ENCODE measurements at regions not wholly inside any gene's neighbourhood (a gene's known extent, or its start where the extent isn't known, plus 50 kb on each side); places are given as distances from the start of the nearest gene placed in this dataset.
"Not testable (repeated sequence)": the region's sequence is repeated elsewhere in the genome, so short reads cannot be mapped to it uniquely, and the experiment has no call there.

DNA sequence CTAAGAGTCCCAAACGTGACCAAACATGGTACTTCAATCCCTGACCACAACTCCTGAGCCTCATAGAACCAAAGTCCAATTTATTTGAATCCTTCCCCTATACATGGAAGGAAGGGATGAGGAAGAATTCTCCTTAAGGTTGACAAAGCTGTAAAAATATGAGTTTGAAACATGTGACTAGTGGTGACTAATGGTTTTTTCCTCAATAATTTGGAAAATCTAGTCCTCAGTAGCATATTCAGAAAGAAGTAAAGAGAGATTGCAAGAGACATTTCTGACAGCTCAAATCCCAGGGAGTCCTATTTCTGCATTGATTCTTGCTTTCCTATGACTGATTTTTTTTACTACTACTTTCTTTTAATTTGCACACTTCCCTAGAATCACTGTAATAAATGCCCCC, 443.7 kb downstream of the FRK start:
- no peak for DNase-seq

DNA sequence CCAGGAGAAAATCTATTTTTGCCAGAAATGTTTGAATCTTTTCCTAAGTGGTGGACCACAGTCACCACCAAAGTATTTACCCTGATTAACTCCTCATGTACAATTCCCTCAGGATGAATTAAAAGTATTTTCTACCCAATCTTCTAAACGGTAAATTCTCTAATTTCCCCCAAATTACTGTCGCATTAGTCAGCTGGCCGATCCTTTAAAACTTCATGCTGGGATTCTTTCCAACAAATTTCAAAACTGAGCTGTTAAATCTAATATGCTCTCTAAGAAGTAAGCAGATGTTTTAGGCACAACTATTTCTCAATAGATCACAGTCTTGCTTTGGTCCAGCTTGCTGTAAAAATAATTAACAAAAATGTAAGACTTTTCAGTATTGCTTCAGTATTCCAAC, 447.2 kb downstream of the FRK start:
- no peak for DNase-seq

DNA sequence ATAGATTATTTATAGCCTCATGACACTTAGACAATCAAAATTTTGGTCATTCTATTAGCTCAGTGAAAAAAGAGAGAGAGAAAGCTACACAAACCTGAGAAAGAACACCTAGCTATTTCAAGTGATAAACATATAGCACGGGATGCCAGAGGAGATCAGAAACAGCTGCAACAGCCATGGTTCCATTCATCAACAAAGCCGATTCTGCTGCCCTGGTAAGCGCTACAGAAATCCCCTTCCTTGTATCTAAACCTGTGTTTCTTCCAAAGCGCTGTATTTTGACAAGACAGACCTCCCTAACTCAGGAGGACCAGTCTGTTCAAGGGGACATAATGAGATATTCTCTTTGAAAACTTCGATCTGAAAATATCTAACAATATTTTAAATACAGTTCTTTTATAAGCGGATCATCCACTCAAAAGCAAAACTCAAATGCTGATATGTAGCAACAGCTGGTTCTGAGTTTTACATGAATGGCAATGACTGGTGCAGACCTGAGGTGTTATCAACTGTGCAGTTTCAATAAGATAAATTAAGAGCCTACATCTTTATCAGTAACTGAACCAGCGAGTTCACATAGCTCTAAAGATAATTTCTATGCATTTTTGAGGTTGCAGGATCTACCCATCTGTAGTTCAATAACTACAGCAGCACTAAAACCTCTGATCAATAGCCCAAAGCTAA, 447.8 kb downstream of the FRK start:
- DNase-seq: no peak

DNA sequence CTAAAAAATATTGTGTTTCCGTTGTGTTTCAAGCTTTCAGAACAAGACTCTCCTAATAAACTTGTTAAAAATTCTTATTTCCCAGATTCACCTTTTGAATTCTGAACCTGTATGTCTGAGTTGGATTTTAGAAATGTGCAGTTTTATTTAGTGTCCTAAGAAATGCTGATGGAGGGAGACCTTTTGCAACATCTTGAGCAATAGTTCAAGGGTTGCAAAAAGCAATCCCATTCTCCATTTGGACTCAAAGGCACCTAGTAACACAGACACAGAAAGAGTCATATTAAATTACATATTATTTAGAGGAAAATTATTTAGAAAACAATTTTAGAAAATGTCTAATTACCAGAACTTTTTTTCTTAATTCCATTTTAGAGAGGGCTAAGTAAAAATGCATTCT, 448.5 kb downstream of the FRK start:
- no peak for DNase-seq

DNA sequence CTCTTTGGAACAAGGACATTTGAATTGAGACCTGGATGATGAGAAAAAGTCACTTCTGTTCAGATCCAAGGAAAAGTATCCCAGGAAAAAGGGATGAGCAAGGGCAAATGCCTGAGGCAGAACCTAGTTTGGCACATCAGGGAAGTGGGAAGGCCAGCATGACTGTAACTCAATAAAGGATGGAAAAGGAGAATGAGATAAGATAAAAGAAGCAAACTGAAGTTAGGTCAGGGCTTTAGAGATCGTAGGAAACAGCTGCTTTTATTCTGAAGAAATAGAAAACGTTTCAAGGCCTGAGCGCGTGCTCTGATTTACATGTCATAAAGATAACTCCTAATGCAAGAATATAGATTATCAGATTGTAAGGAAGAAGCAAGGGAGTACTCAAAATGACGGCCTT, 450.0 kb downstream of the FRK start:
- no peak for DNase-seq

DNA sequence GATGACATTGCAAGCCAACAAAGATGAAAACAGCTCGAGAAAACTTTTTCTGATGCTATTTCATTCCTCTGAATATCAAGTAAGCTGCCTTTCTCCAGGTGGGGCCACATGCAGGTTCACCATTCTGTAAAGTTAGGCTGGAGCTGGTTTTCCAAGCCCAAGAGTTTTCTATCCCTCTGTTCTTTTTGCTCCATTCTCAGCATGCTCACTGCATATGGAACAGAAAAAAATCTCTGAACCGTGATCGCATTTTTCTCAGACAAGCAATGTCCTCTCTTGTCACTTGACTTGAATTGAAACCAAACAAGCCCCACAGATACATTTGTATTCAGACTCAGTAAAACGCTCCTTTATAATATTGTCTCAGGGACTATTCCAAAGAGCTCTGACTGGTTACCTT, 451.6 kb downstream of the FRK start:
- no peak for DNase-seq

DNA sequence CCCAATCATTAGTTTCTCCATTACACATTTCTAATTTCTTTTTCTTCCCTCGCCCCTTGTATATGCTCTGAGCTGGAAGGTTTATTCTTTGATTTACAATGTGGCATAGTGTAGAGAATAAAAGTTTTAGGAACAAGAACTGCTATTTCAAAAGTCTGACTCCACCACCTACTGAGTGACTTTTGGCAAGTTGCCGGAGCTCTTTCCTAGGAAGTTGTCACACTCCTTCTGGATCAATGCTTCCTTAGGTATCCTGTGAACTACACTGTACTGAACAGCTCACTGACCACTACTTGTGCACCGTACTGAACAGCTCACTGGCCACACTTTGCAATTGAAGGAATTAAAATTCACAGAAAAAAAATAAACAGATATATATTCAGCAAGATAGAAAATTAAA, 458.2 kb downstream of the FRK start:
- no peak for DNase-seq

DNA sequence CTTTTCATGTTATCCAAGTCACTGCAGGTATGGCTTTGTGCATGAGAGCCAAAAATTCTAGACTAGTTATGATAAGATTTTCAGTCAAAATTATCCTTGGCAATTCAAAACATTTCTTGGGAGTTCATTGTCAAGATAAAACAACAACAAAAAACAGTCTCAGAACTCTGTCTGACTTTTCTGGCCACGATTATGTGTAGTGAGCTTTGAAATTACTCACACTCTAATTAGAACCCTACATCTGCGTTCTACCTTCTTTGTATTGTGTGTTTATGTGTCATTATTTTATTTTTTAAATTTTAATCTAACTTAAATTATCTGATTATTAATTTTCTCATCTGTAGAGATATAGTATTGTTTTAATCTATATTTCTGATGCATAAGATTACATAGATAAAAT, 459.2 kb downstream of the FRK start:
- DNase-seq: no peak

DNA sequence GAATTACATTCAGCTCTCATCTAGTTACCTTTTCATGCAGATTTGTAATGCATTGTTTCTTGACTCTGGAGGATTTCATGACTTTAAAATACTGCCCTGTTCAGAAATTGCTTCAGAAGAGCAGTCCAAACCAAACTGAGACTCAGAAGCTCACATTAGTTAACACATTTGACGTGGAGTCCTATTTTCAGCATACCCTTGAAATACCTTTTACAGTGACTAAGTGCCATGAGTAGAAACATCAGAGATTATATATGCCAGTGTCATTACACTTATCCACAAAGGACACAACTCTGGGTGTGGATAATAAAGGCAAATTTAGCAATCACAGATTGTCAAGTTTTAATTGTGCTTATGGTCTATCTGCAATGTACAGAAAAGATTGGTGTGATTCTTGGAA, 459.6 kb downstream of the FRK start:
- no peak for DNase-seq

DNA sequence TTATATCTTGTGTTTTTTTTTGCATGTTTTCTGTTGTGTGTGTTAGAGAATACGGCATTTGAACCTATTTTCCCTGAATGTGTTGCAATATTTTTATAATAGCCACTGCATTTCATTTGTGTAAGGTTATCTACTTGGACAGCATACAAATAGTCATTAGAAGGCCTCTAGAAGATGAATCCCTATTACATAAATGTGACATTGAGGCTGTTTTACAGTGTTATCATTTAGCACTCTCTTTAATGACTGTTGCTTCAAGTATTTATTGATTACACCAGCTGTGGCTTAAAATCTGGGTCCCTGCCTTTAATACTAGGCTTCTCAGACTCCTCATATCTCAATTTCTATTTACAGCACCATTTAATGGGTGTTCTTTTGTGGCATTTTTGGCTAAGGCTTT, 465.8 kb downstream of the FRK start:
- no peak for DNase-seq

DNA sequence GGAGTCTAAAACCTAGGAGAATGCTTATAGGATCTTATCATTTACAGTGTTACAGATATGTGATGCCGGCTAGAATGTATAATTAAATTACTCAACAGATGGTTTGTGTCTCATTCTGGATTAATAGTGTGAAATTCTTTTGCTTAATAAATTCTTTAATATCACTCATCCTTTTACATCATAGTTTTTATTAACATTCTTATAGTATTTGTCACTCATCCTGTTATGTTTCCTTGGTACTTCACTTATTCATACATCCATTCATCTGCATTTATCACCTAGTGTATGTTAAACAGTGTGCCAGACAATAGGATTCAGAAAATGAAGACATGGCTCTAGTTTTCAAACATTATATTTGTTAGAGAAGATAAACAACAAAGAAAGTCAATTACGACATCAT, 468.7 kb downstream of the FRK start:
- DNase-seq: no peak

DNA sequence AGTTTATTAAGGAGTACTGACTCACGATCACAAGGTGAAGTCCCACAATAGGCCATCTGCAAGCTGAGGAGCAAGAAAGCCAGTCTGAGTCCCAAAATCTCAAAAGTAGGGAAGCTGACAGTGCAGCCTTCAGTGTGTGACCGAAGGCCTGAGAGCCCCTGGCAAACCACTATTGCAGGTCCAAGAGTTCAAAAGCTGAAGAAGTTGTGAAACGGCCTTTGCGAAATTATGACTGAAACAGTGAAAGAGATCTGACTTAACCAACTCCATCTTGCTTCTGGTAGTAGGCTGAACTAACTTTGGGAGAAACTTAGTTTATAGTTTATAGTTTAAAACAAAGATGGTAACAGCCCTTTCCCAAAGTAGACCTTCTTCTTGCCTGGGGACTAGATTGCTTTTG, 471.6 kb downstream of the FRK start:
- DNase-seq: not testable (repeated sequence)

DNA sequence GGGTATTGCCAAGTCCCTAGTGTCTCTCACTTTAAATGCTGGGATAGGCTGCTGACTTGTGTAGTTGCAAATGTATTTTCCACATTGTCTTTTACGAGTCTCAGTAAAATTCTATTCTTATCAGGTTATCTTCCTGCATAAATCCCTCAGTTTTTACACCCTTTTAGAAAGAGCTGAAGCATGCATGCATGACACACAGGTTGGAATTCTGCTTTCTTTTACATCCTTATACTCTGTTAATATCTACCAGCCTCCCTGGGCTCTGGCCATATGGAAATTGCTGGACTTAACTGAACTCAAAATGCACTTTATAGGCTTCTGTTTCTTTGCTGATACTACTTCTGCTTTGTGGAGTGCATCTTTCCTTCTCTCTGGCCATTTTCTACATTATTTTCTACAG, 477.4 kb downstream of the FRK start:
- no peak for DNase-seq

DNA sequence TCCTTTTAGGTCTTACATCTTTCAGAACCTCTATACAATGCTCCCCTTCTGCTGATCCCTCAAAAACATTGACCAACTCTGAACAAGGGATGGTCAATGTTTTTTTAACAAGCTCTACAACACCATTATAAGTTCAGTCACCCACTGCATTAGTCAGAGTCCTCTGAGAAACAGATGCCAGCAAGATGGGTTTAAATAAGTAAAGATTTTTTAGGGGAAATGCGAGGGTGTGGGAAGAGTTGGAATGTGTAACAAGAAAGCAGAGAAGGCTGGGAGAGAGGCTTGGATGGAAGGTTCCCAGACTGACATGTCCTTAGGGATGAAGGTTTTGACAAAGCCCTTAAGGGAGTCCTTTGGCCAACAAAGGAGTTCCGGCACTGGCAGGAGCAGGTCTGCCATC, 478.3 kb downstream of the FRK start:
- DNase-seq: no peak

DNA sequence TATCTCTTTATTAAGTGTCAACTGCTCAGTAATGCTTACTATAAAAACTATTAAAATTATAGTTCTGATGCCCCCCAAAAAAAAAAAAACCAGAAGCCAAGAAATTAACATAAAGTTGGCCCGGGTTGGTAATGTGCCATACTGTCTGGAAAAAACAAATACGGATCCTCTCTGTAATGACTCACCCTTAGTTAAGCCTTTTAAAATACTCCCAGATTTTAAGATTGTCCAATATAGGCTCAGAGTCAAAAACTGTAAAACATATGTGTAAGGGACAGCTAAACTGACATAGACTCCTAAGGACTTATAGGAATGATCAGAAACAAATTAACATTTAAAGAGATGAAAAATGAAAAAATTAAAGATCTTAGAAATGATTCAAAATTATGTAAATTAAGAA, 481.1 kb downstream of the FRK start:
- DNase-seq: not testable (repeated sequence)

DNA sequence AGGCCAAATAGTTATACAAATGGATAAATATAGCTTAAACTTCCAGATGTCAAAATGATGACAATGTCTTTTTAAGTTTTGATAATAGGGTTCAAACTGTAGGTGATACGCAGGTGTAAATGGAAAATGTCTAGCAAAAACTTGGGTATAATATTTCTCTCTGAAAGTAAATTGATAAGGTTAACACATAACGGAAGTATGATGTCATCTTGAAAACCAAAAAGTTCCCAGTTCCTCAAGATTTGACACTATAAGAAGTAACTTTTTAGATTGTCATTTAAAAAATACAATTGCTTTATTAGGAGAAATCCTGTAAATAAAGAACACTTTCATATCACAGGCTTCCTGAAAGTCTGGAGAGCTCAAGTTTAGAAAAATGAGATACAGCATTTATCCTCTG, 483.4 kb downstream of the FRK start:
- no peak for DNase-seq

DNA sequence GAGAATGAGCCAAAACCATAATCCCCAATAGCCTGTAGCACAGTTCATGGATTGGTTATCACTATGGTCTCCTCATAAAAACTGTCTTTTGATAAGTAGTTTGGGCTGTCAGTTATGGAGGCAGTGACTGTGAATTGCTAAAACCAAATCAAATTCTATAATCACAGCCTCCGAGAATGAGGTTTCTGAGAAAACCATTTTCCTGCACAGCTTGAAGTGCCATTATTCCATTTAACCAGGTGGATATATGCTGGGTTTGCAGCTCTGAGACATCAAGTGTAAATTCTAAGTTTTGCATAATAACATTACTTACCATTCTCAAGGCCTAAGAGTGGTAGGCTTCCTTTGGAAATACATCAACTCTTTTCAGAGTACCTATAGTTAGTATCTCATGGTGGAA, 485.4 kb downstream of the FRK start:
- no peak for DNase-seq

DNA sequence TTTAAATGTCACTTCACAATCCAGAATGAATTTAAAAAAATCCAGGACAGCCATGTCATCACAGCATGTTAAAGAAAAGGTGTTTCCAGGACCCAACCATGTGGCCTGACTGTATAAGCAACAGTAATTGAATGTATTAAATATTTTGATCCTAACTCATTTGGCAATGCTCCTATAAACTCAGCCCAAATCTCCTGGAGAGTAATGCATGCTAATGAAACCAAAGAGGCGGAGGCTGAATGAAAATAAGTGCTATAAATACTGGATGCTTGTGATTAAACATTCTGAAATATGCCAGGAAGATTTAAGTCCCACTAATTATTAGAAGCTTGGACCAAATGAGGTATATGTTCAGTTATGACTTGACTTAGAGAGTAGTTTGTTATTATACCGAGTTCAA, 486.8 kb downstream of the FRK start:
- DNase-seq: no peak

DNA sequence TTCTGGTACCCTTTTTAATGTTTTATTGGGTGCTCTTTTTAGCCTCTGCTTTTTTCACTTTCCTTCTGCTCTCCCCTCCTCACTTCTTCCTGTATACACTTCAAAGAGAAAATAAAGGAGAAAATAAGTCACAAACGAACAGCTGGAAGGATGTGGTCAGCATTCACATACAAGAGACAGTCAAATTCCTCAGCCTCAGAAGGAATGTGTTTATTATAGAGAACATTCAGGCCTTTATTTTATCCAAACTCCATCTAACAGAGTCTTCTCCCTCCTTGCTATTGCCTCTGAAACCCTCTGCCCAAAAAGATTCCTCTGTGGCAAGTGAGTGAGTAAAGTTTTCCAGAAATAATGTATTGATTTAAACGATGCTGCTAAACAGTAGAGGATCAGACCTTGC, 490.4 kb downstream of the FRK start:
- DNase-seq: no peak

DNA sequence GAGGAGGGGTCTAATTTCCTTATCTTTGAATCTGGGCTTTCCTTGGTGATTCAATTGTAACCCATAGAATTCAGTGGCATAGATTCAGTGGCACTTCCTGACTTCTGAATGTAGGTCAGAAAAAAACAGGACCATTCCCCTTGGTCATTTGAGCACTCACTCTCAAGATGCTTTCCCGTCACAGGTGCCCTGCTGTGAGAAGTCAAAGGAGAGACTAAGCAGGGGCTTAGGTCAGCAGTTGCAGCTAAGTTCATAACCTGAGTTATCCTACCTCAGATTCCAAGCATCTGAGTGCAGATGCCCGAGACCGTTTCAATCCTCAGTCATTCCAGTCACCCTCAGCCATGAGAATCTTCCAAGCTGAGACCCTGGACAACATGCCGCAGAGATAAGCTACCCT, 506.6 kb downstream of the FRK start:
- no peak for DNase-seq

DNA sequence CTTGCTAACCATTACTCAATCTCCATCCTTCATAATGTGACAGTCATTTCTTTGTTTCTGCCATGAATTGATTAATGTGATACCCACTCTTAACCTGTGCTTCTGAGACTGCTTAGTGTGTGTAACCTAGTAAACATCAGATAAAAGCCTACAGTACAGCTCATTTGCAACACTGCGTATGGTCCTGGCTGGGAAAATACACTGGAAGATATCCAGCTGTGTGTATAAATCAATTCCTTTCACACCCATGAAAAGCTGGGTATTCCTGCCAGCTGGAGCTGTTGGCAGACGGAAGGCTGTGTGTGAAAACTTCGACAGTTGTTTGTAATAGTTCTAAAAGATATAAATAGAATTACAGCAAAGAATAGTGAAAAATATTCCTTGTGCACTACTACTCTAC, 509.2 kb downstream of the FRK start:
- no peak for DNase-seq

DNA sequence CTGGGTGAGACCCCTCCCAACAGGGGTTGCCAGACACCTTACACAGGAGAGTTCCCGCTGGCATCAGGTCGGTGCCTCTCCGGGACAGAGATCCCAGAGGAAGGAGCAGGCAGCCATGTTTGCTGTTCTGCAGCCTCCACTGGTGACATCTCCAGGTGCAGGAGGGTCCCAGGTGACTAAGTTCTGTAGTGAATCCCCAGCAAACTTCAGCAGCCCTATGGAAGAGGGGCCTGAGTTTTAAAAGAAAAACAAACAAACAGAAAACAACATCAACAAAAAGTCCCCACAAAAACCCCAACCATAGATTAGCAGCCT, 515.1 kb downstream of the FRK start:
- DNase-seq: no peak

DNA sequence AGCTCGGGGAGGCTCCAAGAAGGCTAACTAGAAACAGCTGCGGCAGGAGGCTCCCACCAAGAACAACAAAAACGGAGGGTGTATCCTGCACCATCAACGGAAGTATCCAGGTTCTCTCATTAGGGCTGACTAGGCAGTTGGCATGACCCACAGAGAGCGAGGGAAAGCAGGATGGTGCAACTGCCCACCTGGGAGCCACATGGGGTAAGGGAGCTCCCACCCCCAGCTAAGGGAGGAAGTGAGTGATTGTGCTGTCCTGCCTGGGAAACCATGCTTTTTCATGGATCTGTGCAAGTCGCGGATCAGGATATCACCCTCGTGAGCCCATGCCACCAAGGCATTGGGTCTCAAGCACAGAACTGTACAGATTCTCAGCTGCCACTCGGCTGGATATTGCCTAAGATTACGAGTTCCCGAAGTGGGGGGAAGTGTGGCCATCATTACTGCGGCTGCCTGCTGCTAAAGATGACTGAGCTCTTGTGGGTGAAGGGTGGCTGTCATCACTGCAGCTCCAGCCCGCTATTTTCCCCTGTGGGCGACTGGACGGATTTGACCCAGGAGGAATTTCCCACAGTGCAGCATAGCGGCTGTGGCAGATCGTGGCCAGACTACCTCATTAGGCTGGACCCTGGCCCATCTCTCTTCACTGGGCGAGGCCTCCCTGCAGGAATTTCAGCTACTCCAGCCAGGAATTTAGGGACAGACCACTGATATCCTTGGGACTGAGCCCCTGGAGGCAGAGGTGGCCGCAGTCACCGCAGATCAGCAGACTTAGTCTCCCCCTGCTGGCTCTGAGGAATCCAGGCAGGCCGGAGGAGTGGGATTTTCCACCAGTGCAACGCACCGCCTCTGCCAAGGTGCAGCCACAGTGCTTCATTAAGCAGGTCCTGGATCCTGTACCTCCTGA, 515.7 kb downstream of the FRK start:
- DNase-seq: no peak

DNA sequence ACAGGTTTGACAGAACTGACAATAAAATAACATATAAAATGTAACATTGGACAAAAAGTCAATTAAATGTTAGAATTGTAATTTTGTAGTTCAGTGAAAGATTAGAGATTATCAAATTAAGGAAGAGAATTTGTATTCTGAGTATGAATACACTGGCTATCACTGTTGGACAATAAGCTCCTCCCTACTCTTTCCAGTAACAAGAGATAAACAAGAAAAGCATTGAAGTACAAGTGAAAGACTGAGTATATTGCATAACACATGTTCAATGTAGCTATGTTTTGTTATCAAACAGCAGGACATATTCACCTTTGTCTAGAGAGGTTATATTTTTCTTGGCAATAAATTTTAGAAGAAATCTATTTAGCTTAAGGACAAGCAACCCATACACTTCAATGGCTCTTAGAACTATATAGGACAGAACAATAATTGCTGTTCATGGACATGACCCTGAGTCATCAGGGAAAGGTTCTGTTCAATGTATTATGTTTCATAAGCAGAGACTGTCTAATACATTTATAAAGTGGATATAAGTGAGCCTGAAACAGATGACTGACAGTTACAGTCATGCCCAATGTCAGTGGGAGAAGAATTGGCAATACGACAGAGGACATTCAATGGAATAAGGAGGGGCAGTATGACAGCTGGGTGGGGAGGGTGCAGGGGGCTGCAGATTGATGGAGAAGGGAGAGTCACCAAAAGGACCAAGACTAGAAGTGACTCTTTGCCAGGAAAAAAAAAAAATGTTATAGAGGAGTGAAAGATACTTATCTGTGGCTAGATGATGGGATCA, 520.4 kb downstream of the FRK start:
- DNase-seq: no peak

Data from stimulated activated CD4-positive, alpha-beta T cell treated with anti-CD3 and anti-CD28 coated beads, Interleukin-2, amount 100 ng/mL, for 24 hours (primary cell).